ENCODE measurements at regions not wholly inside any gene's neighbourhood (a gene's known extent, or its start where the extent isn't known, plus 50 kb on each side); places are given as distances from the start of the nearest gene placed in this dataset.

- no TSS peak for BruUV-seq (replicated peaks)
- ChIA-PET POLR2A (no interaction called here), CTCF (ENCODE audit: low intra/inter-chr PET ratio, low total read pairs) (no interaction called here)
- H3K9ac ChIP-seq (ENCODE audit: insufficient read depth, low read depth, low read length) = no peak overlapping the region
- H3K36me3 ChIP-seq (replicated peaks in 1 of 2; ENCODE audit: control insufficient read depth in 1 of 2, insufficient read depth in 2 of 2, low read length in 2 of 2) = no peaks in the 10 kb centered on the region
- no peak overlapping the region for H3K4me3 ChIP-seq (replicated peaks in 1 of 3; ENCODE audit: insufficient read depth in 1 of 3, low read depth in 2 of 3, low read length in 3 of 3)
- ATAC-seq (no peak), FAIRE-seq (no peak), DNase-seq (ENCODE audit: low spot score) (no peak)
- no peak overlapping the region for H2AFZ ChIP-seq (ENCODE audit: low read length)
- H3K4me1 ChIP-seq (ENCODE audit: insufficient read depth, low read length) = no peaks in the 10 kb centered on the region
- no peak overlapping the region for H3K27ac ChIP-seq (ENCODE audit: extremely low read length, insufficient read depth, low read length)
- intact Hi-C loops (cut with micrococcal nuclease; ENCODE audit: unreplicated experiment) = no loop called here
- H3K9me3 ChIP-seq (ENCODE audit: low read length) = no peaks in the 10 kb centered on the region
- in situ Hi-C loops (cut with HindIII; ENCODE audit: extremely low pct_ligation_motif_present, low pct_unique_long_range_greater_than_20kb) = loop anchor here (25.0 kb wide), 2 partner anchors 102 to 548 kb away; no protein-coding TSS in a partner anchor
- H3K79me2 ChIP-seq (ENCODE audit: insufficient read depth, low read length) = no peaks in the 10 kb centered on the region
- H3K27me3 ChIP-seq (ENCODE audit: control insufficient read depth in 1 of 2, insufficient read depth in 2 of 2, low read length in 2 of 2) = no peaks in the 10 kb centered on the region; a peak in 1 of 5 replicates
- no peaks in the 10 kb centered on the region for H4K20me1 ChIP-seq (ENCODE audit: insufficient read depth, low read length)
- WGBS (ENCODE audit: low lambda C conversion rate) = 18% methylated on average over 2 of the region's 2 CpGs
- no peak overlapping the region for H3K4me2 ChIP-seq (ENCODE audit: low read depth, low read length)
- TF ChIP-seq MYNN (CRISPR knock-in tag; IDR thresholded peaks at IDR 0.05; ENCODE audit: low read depth) = no peak
- no peak for TF ChIP-seq KLF12 (CRISPR knock-in tag; IDR thresholded peaks at IDR 0.05; ENCODE audit: borderline replicate concordance)
- TF ChIP-seq ZMAT5 (CRISPR knock-in tag; IDR thresholded peaks at IDR 0.05; ENCODE audit: borderline replicate concordance, low read depth) = no peak
- TF ChIP-seq ZFP82 (CRISPR knock-in tag; IDR thresholded peaks at IDR 0.05; ENCODE audit: borderline replicate concordance) = no peak
- no peak for TF ChIP-seq ZBTB25 (CRISPR knock-in tag; IDR thresholded peaks at IDR 0.05)
- TF ChIP-seq SP4 (CRISPR knock-in tag; IDR thresholded peaks at IDR 0.05) = no peak
- no peak for TF ChIP-seq ZFP36L2 (CRISPR knock-in tag; IDR thresholded peaks at IDR 0.05)
- TF ChIP-seq ZNF816 (CRISPR knock-in tag; IDR thresholded peaks at IDR 0.05; ENCODE audit: borderline replicate concordance) = no peak
- TF ChIP-seq RXRB (CRISPR knock-in tag; IDR thresholded peaks at IDR 0.05; ENCODE audit: borderline replicate concordance) = no peak
- no peak for TF ChIP-seq CEBPB (IDR thresholded peaks at IDR 0.05; ENCODE audit: borderline replicate concordance, low read depth, low read length)
- no peak for TF ChIP-seq HOXA9 (CRISPR knock-in tag; IDR thresholded peaks at IDR 0.05; ENCODE audit: borderline replicate concordance)
- TF ChIP-seq PRDM10 (CRISPR knock-in tag; IDR thresholded peaks at IDR 0.05; ENCODE audit: low read depth) = no peak
- TF ChIP-seq ZNF704 (CRISPR knock-in tag; IDR thresholded peaks at IDR 0.05; ENCODE audit: borderline replicate concordance) = no peak
- TF ChIP-seq KAT8 (CRISPR knock-in tag; IDR thresholded peaks at IDR 0.05) = no peak
- no peak for TF ChIP-seq ZNF652 (CRISPR knock-in tag; IDR thresholded peaks at IDR 0.05; ENCODE audit: borderline replicate concordance, low read depth)
- no peak for TF ChIP-seq DNMT3B (CRISPR knock-in tag; conservative IDR thresholded peaks at IDR 0.05)
- no peak for TF ChIP-seq FOSL1 (CRISPR knock-in tag; IDR thresholded peaks at IDR 0.05; ENCODE audit: borderline replicate concordance)
- TF ChIP-seq TCF12 (IDR thresholded peaks at IDR 0.05) = no peak
- TF ChIP-seq TCF12 (CRISPR knock-in tag; IDR thresholded peaks at IDR 0.05) = no peak
These were observed 462.8 kb upstream of the MEX3C start for GRCh38 chr18:51660188-51660715.

Measured in HepG2 (cell line).